Adrenal gland (tissue), 9 donors: ENCODE measurements at regions not wholly inside any gene's neighbourhood (a gene's known extent, or its start where the extent isn't known, plus 50 kb on each side); places are given as distances from the start of the nearest gene placed in this dataset.

Experiments
- DNase-seq, 7 donors: peaks; one replicate each; pipeline ENCODE4 v3.0.0-alpha.2; 2019 to 2020
- H3K27ac ChIP-seq, 5 donors: fragments of 200-600 bp; sonication (generic) in 4 of 5; 1 replicate in 3 of 5; 2 replicates in 2 of 5; pipeline versions ENCODE4 v1.5.1 to v1.8.0; 2016 to 2020; ENCODE audit warnings: mild to moderate bottlenecking in 1 of 5
- H3K27me3 ChIP-seq: fragments of 200-600 bp; 2 replicates; pipeline ENCODE4 v1.8.0; 2021
- H3K36me3 ChIP-seq, 2 donors: fragments of 200-600 bp; replicated peaks in 1 of 2; 1 replicate in 1 of 2; 2 replicates in 1 of 2; pipeline versions ENCODE4 v1.5.1 to v1.8.0; 2018 to 2022
- H3K4me1 ChIP-seq, 2 donors: fragments of 200-600 bp; replicated peaks in 1 of 2; 1 replicate in 1 of 2; 2 replicates in 1 of 2; pipeline versions ENCODE4 v1.5.1 to v1.8.0; 2018 to 2021
- H3K4me3 ChIP-seq, 4 donors: fragments of 200-600 bp; sonication (generic) in 3 of 4; one replicate each; pipeline ENCODE4 v1.5.1; 2016 to 2018
- H3K9me3 ChIP-seq, 3 donors: fragments of 200-600 bp; sonication (generic) in 1 of 3; replicated peaks in 1 of 3; 1 replicate in 2 of 3; 2 replicates in 1 of 3; pipeline versions ENCODE4 v1.5.1 to v1.8.0; 2016 to 2021
- CTCF ChIP-seq, 6 experiments: fragments of 450-650 bp in 4 of 6; fragments of 200-600 bp in 2 of 6; sonication (generic) in 1 of 6; IDR thresholded peaks; 1 replicate in 5 of 6; 2 replicates in 1 of 6; pipeline versions ENCODE4 v1.5.1 to v1.8.0; 2016 to 2021; ENCODE audit warnings: antibody characterized with exemption in 6 of 6, mild to moderate bottlenecking in 2 of 6, moderate library complexity in 1 of 6
- POLR2A ChIP-seq, 2 donors: fragments of 450-650 bp; IDR thresholded peaks; one replicate each; pipeline ENCODE4 v1.6.1; 2017; ENCODE audit warnings: antibody characterized with exemption in 2 of 2, mild to moderate bottlenecking in 2 of 2, moderate library complexity in 1 of 2
- WGBS, 4 donors: extraction: QIAGEN DNeasy Blood & Tissue Kit in 2 of 4; methylation state at CpG; one replicate each; pipeline versions ENCODE4 v1.1.5 to v1.1.7; 2013 to 2017; 5-methylcytosine and 5-hydroxymethylcytosine counted together
- intact Hi-C, 2 donors: fragments of 100-400 bp; cut with DNase I; formaldehyde crosslinking; loops; one replicate each; pipeline versions ENCODE4 v1.14.1 to v1.15.0; 2022 to 2023
- donor health status: healthy with polysubstance abuse.
- donor health status: Bipolar disorder and iron deficiency.
- donor health status: DM: yes; HTN: yes; CAD: no.
- donor health status: DM: no; HTN: no; CAD: no.
- donor health status: DM: no; HTN: no; CAD: no.

- H3K4me1 ChIP-seq, result peaks cover 8 to 18% of the 10 kb centered on the region in 2 donors
- no peak for DNase-seq
- no peaks in the 10 kb centered on the region for H3K27me3 ChIP-seq
- H3K27ac ChIP-seq, result no peak overlapping the region
- no peaks in the 10 kb centered on the region for H3K36me3 ChIP-seq
- TF ChIP-seq POLR2A (IDR thresholded peaks at IDR 0.05) (no peak), CTCF (IDR thresholded peaks at IDR 0.05) (no peak)
- intact Hi-C loops, result no loop called here
- 74 to 82% (median 76%) methylated on average over 2 of the region's 2 CpGs for WGBS, 4 donors
- H3K4me3 ChIP-seq, result no peak overlapping the region
- H3K9me3 ChIP-seq, result no peaks in the 10 kb centered on the region
Observed at GRCh38 chr5:112685931-112686330, 51.8 kb upstream of the APC start.

- H3K36me3 ChIP-seq, result no peaks in the 10 kb centered on the region
- peaks cover 8 to 15% of the 10 kb centered on the region in 2 donors for H3K4me1 ChIP-seq
- no peaks in the 10 kb centered on the region for H3K27me3 ChIP-seq
- WGBS, 4 donors, result 89 to 95% (median 92%) methylated on average over 2 of the region's 2 CpGs
- intact Hi-C loops, result no loop called here
- DNase-seq, result no peak
- no peaks in the 10 kb centered on the region for H3K9me3 ChIP-seq
- no peak overlapping the region for H3K4me3 ChIP-seq
- TF ChIP-seq POLR2A (IDR thresholded peaks at IDR 0.05) (no peak), CTCF (IDR thresholded peaks at IDR 0.05) (no peak)
- no peak overlapping the region for H3K27ac ChIP-seq
Observed at GRCh38 chr5:112686675-112687074, 51.0 kb upstream of the APC start.

GRCh38 chr5:112687306-112687705, 50.4 kb upstream of the APC start:
- Histone ChIP-seq H3K27ac (no peak overlapping the region), H3K4me1 (peaks cover 8 to 15% of the 10 kb centered on the region in 2 donors), H3K27me3 (no peaks in the 10 kb centered on the region), H3K4me3 (no peak overlapping the region), H3K9me3 (no peaks in the 10 kb centered on the region), H3K36me3 (no peaks in the 10 kb centered on the region)
- DNase-seq, result no peak
- intact Hi-C loops, result no loop called here
- TF ChIP-seq CTCF (IDR thresholded peaks at IDR 0.05) (no peak), POLR2A (IDR thresholded peaks at IDR 0.05) (no peak)
